GM18499 (cell line): ENCODE measurements at regions not wholly inside any gene's neighbourhood (a gene's known extent, or its start where the extent isn't known, plus 50 kb on each side); places are given as distances from the start of the nearest gene placed in this dataset.

Source experiments
- ATAC-seq: cut with Tn5 transposase; IDR thresholded peaks from one replicate; pipeline ENCODE4 v1.9.1; 2021; ENCODE audit warnings: moderate number of reproducible peaks; ENCODE audit not compliant: insufficient read depth, unreplicated experiment

GRCh38 chr18:56109757-56110156, 521.8 kb upstream of the TCF4 start:
- no peak for ATAC-seq

GRCh38 chr18:56108478-56109367, 520.7 kb upstream of the TCF4 start:
- no peak for ATAC-seq

DNA sequence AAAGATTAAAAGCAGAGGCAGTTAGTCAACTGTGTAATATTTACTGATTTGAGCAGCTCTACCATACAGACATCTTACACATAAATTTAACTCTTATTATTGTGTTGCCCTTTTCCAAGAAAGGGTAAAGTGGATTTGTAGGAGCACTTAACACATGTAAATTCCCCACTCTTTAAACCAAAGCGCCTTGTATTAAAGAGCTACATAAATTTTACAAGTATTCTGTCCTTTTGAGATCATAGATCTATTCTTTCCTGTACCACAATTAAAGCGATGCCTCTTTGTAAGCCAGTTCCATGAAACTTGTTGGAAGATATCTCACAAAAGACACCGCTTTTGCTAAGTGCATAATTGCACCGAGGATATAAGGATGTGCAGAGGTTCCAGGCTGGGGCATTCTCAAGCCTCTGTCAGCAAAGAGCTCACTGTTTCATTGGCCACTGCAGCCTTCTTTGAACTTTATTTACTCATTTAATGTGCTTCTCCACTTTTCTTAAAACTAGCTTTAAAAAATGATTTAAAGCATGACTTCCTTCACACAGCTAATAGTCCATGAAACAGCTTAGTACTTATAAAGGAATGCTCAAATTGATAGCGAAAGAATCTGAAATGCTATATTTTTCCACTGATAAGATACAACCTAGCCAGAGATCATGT, 520.0 kb upstream of the TCF4 start:
- no peak for ATAC-seq

DNA sequence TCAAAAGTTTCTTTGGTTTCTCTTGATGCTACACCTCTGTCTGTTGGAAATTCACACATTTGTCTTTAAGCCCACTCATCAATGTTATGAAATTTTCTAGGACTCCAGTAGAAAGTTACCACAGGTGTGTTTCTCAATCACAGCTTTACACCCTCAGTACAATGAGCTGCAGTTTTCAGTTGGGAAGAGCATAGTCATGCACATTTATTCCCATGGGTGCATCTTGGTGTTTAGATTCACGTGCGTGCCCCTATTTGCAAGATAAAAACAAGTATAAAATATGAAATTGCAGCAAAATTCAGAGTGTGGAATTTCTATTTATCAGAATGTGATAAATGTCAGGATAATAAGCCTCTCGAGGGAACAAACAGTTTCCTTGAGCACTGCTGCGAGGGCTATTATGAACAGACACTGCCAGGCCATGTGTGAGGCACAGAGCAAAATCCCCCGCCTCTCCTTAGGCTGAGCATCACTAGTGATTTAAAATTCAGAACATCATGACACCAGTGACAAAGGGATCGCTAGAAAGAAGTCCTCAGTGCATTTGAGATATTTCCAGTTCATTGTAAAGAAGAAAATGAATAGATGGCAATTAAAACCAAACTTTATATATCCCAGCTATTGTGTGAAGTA, 512.2 kb upstream of the TCF4 start:
- ATAC-seq, result no peak

DNA sequence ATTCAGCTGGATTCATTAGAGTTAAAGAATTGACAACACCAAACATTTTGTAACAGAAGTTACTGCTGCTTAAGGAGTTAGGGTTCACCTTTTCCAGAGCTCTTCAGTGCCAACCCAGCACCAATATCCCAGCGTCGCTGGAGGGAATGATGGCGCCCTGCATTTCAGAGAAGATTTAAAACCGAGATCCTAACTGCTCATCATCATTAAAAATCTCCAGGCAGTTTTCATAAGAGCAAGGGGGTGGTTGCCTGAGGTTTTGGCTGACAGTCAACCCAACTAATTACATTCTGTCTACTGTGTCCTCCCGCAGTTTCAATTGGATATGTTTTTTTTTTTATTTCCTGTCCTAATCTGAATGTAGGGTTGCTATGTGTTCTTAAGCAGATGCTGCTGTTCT, 509.6 kb upstream of the TCF4 start:
- no peak for ATAC-seq

DNA sequence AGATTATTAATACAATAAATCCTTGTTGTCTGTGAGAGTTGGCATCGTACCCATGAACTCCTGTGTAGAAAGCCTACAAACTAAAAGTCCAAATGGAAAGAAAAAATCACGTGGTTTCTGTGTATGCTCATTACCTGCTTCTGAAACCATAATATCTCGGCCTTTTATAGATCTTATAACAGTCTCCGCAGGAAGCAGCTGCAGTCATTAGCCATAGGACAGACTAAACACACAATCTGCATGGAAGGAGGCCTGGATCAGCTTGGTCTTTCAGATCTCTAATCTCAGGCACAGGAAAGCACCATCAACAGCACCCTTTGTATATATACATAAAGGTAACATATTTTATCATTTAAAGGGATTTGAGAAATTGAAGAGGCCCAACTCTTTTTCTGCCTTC, 508.9 kb upstream of the TCF4 start:
- no peak for ATAC-seq

DNA sequence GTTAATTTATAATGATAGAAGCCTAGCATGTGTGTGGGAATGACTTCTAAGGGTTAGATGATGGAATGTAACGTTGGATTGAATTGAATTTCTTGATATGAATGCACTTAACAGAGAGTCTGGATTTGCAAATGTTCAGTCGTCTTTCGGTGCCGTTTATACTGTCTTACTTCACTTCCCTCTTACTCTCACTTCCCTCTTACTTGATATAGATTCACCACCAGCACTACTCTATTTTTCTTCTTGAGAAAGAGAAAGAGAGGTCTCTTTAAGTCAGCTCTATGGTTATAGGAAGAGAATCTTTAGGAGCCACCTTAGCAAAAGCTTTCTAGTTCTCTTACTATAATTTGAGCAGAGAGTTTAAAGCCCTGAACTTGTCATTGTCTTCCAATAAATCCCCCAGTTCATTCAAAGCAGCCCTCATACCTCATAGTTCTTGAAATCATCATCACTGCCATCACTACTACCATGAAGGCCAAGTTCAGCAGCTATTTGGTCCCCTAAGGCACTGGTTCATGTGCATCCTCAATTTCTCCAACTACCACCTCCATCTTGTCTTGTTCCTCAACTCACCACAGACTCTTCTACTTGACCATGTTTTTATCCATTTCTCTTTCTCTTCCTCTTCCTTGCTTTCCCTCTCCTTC, 501.7 kb upstream of the TCF4 start:
- ATAC-seq, result no peak

GRCh38 chr18:56086786-56087185, 498.8 kb upstream of the TCF4 start:
- no peak for ATAC-seq

- no peak for ATAC-seq
Measured at GRCh38 chr18:56086176-56086575, 498.2 kb upstream of the TCF4 start.

- no peak for ATAC-seq
Measured at GRCh38 chr18:56085551-56085950, 497.6 kb upstream of the TCF4 start.

- no peak for ATAC-seq
Measured at GRCh38 chr18:56083523-56084287, 495.7 kb upstream of the TCF4 start.

- no peak for ATAC-seq
Measured at GRCh38 chr18:56083097-56083521, 495.1 kb upstream of the TCF4 start.

GRCh38 chr18:56076723-56077122, 488.7 kb upstream of the TCF4 start:
- ATAC-seq, result no peak

- ATAC-seq, result no peak
Measured at GRCh38 chr18:56068701-56069100, 480.7 kb upstream of the TCF4 start.

- no peak for ATAC-seq
Measured at GRCh38 chr18:56067969-56068671, 480.1 kb upstream of the TCF4 start.

- ATAC-seq, result no peak
Measured at GRCh38 chr18:56067214-56067894, 479.4 kb upstream of the TCF4 start.

- no peak for ATAC-seq
Measured at GRCh38 chr18:56066524-56067213, 478.7 kb upstream of the TCF4 start.

DNA sequence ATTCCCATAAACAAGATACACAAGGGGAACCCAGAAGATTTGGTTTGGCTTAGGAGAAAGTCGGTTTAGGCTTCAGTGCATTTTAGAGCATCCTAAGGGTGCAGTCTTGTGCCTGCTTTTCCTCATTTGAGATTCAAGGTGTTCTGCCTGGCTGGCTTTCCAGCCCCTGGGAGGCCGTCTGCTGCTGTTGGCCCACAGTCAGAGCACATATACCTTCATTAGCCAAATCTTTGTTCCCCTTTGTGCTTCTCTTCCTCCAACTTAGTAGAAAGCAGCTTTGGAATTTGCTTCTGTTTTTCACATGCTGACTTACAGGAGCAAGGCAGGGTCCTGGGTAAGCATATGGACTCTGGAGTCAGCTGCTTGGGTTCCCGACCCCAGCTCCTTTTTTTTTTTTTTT, 477.1 kb upstream of the TCF4 start:
- ATAC-seq, result no peak
